Naive B cell (primary cell): ENCODE measurements at regions not wholly inside any gene's neighbourhood (a gene's known extent, or its start where the extent isn't known, plus 50 kb on each side); places are given as distances from the start of the nearest gene placed in this dataset.

Experiments
- ATAC-seq, 2 donors: fragments of 150-1000 bp; cut with Tn5 transposase; 2 replicates each; pipeline ENCODE4 v1.10.0; 2021; ENCODE audit warnings: low read depth in 2 of 2, mild to moderate bottlenecking in 2 of 2, moderate library complexity in 2 of 2
- DNase-seq: peaks from one replicate; pipeline ENCODE4 v3.0.0; 2022
- H3K27ac Mint-ChIP-seq, 6 donors: one replicate each; pipeline ENCODE4 v1.8.0; 2020 to 2022; ENCODE audit warnings: mild to moderate bottlenecking in 6 of 6, mixed read lengths in 6 of 6, moderate library complexity in 5 of 6, inconsistent platforms in 2 of 6
- H3K27me3 Mint-ChIP-seq, 3 donors: one replicate each; pipeline ENCODE4 v1.8.0; 2021 to 2022; ENCODE audit warnings: mixed read lengths in 3 of 3, mild to moderate bottlenecking in 1 of 3
- H3K36me3 Mint-ChIP-seq, 2 donors: one replicate each; pipeline ENCODE4 v1.8.0; 2020 to 2022; ENCODE audit warnings: mixed read lengths in 2 of 2, inconsistent platforms in 1 of 2, mild to moderate bottlenecking in 1 of 2
- H3K4me1 Mint-ChIP-seq, 3 donors: one replicate each; pipeline ENCODE4 v1.8.0; 2020 to 2022; ENCODE audit warnings: mixed read lengths in 3 of 3, inconsistent platforms in 1 of 3, mild to moderate bottlenecking in 1 of 3, moderate library complexity in 1 of 3
- H3K4me3 Mint-ChIP-seq, 8 donors: one replicate each; pipeline ENCODE4 v1.8.0; 2020 to 2022; ENCODE audit warnings: mild to moderate bottlenecking in 8 of 8, mixed read lengths in 8 of 8, moderate library complexity in 8 of 8, inconsistent platforms in 2 of 8
- H3K9me3 Mint-ChIP-seq, 7 donors: one replicate each; pipeline ENCODE4 v1.8.0; 2020 to 2022; ENCODE audit warnings: mixed read lengths in 7 of 7, mild to moderate bottlenecking in 5 of 7, inconsistent platforms in 2 of 7, moderate library complexity in 1 of 7

- no peak for ATAC-seq
- no peaks in the 10 kb centered on the region for H3K27me3 Mint-ChIP-seq
- no peaks in the 10 kb centered on the region for H3K36me3 Mint-ChIP-seq
- no peak overlapping the region for H3K4me3 Mint-ChIP-seq
- H3K4me1 Mint-ChIP-seq, result no peaks in the 10 kb centered on the region
- no peak for DNase-seq
- no peak overlapping the region for H3K27ac Mint-ChIP-seq
- H3K9me3 Mint-ChIP-seq, result peaks cover 0 to 6% (median 2%) of the 10 kb centered on the region in 7 donors
These were observed 1715.1 kb downstream of the PCDH7 start for GRCh38 chr4:32435308-32435707.

- H3K4me1 Mint-ChIP-seq, result no peaks in the 10 kb centered on the region
- ATAC-seq, result no peak
- H3K27ac Mint-ChIP-seq, result no peak overlapping the region
- no peaks in the 10 kb centered on the region for H3K36me3 Mint-ChIP-seq
- no peak overlapping the region for H3K4me3 Mint-ChIP-seq
- no peaks in the 10 kb centered on the region for H3K27me3 Mint-ChIP-seq
- H3K9me3 Mint-ChIP-seq, result peaks cover 0 to 3% (median 0%) of the 10 kb centered on the region in 7 donors
- no peak for DNase-seq
These were observed 1716.6 kb downstream of the PCDH7 start for GRCh38 chr4:32436816-32437215.

GRCh38 chr4:32440391-32440790 is 1720.2 kb downstream of the PCDH7 start:
- no peak overlapping the region for H3K27ac Mint-ChIP-seq
- ATAC-seq (no peak), DNase-seq (no peak)
- H3K4me1 Mint-ChIP-seq, result no peaks in the 10 kb centered on the region
- no peak overlapping the region for H3K4me3 Mint-ChIP-seq
- H3K27me3 Mint-ChIP-seq, result no peaks in the 10 kb centered on the region
- peaks cover 0 to 3% (median 0%) of the 10 kb centered on the region in 7 donors for H3K9me3 Mint-ChIP-seq
- H3K36me3 Mint-ChIP-seq, result no peaks in the 10 kb centered on the region

GRCh38 chr4:32454482-32454881 is 1734.3 kb downstream of the PCDH7 start:
- no peaks in the 10 kb centered on the region for H3K36me3 Mint-ChIP-seq
- no peak for DNase-seq
- ATAC-seq, result no peak
- H3K27me3 Mint-ChIP-seq, result no peaks in the 10 kb centered on the region
- no peak overlapping the region for H3K27ac Mint-ChIP-seq
- H3K4me1 Mint-ChIP-seq, result no peaks in the 10 kb centered on the region
- H3K4me3 Mint-ChIP-seq, result no peak overlapping the region
- peaks cover 0 to 3% (median 0%) of the 10 kb centered on the region in 7 donors for H3K9me3 Mint-ChIP-seq

GRCh38 chr4:32455231-32455630 is 1735.1 kb downstream of the PCDH7 start:
- DNase-seq (no peak), ATAC-seq (no peak)
- H3K4me1 Mint-ChIP-seq, result no peaks in the 10 kb centered on the region
- H3K9me3 Mint-ChIP-seq, result peaks cover 0 to 3% (median 0%) of the 10 kb centered on the region in 7 donors
- no peak overlapping the region for H3K27ac Mint-ChIP-seq
- H3K36me3 Mint-ChIP-seq, result no peaks in the 10 kb centered on the region
- H3K4me3 Mint-ChIP-seq, result no peak overlapping the region
- H3K27me3 Mint-ChIP-seq, result no peaks in the 10 kb centered on the region

DNA sequence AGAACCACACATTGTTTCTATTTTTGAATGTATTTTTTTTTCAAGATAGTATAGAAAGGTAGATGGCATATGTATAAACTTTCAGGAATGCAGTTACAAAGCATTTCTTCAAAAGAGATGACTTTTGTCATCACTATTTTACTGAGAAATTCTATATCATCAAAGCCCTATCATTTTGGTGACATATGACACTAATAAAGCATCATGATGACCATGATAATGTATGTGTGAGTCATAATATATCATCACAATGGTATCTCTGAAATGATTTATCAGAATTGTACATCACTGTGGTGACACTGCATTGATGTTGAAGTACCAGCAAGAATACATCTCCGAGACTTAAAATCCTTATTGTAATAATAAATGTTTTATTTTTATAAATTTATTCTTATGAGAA is 1740.8 kb downstream of the PCDH7 start:
- Mint-ChIP-seq H3K36me3 (no peaks in the 10 kb centered on the region), H3K4me3 (no peak overlapping the region), H3K4me1 (no peaks in the 10 kb centered on the region), H3K9me3 (peaks cover 0 to 3% (median 0%) of the 10 kb centered on the region in 7 donors), H3K27ac (no peak overlapping the region), H3K27me3 (no peaks in the 10 kb centered on the region)
- ATAC-seq, result no peak
- no peak for DNase-seq

DNA sequence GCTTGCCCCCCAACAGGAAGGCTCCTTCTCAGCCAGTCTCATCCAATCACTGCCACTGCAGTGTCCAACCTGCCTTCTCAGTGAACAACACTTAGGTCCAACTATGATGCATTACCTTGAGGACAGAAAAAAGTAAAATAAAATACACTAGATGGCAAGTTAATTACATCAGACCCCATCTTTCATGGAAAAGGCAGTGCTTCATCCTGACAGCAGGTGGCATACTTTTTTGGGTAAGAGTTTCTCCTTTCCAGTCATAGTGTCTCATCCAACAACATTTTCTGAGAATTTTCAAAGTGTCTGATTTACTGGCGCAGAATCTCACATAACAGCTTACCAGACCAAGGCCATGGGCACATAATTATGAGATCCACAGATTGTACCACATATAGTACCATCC is 1742.8 kb downstream of the PCDH7 start:
- peaks cover 0 to 1% (median 0%) of the 10 kb centered on the region in 7 donors for H3K9me3 Mint-ChIP-seq
- H3K27me3 Mint-ChIP-seq, result no peaks in the 10 kb centered on the region
- H3K36me3 Mint-ChIP-seq, result no peaks in the 10 kb centered on the region
- no peak overlapping the region for H3K27ac Mint-ChIP-seq
- no peaks in the 10 kb centered on the region for H3K4me1 Mint-ChIP-seq
- DNase-seq, result no peak
- no peak for ATAC-seq
- H3K4me3 Mint-ChIP-seq, result no peak overlapping the region

- no peaks in the 10 kb centered on the region for H3K36me3 Mint-ChIP-seq
- H3K9me3 Mint-ChIP-seq, result peaks cover 0 to 6% (median 0%) of the 10 kb centered on the region in 7 donors
- H3K4me1 Mint-ChIP-seq, result no peaks in the 10 kb centered on the region
- H3K27ac Mint-ChIP-seq, result no peak overlapping the region
- DNase-seq, result no peak
- ATAC-seq, result no peak
- H3K4me3 Mint-ChIP-seq, result no peak overlapping the region
- no peaks in the 10 kb centered on the region for H3K27me3 Mint-ChIP-seq
These were observed 1750.0 kb downstream of the PCDH7 start for GRCh38 chr4:32470087-32470585.

- Mint-ChIP-seq H3K27ac (no peak overlapping the region), H3K27me3 (no peaks in the 10 kb centered on the region), H3K4me3 (no peak overlapping the region), H3K9me3 (peaks cover 0 to 6% (median 0%) of the 10 kb centered on the region in 7 donors), H3K4me1 (no peaks in the 10 kb centered on the region), H3K36me3 (no peaks in the 10 kb centered on the region)
- DNase-seq, result no peak
- no peak for ATAC-seq
These were observed 1752.7 kb downstream of the PCDH7 start for GRCh38 chr4:32472918-32473317.

- no peak overlapping the region for H3K4me3 Mint-ChIP-seq
- H3K36me3 Mint-ChIP-seq, result no peaks in the 10 kb centered on the region
- peaks cover 0 to 6% (median 0%) of the 10 kb centered on the region in 7 donors for H3K9me3 Mint-ChIP-seq
- no peaks in the 10 kb centered on the region for H3K27me3 Mint-ChIP-seq
- H3K4me1 Mint-ChIP-seq, result no peaks in the 10 kb centered on the region
- no peak overlapping the region for H3K27ac Mint-ChIP-seq
- ATAC-seq, result no peak
- no peak for DNase-seq
These were observed 1755.5 kb downstream of the PCDH7 start for GRCh38 chr4:32475710-32476109.

GRCh38 chr4:32477518-32477917 is 1757.3 kb downstream of the PCDH7 start:
- no peak overlapping the region for H3K4me3 Mint-ChIP-seq
- no peaks in the 10 kb centered on the region for H3K27me3 Mint-ChIP-seq
- DNase-seq (no peak), ATAC-seq (no peak)
- H3K4me1 Mint-ChIP-seq, result no peaks in the 10 kb centered on the region
- H3K9me3 Mint-ChIP-seq, result peaks cover 0 to 6% (median under 1%) of the 10 kb centered on the region in 7 donors
- H3K36me3 Mint-ChIP-seq, result no peaks in the 10 kb centered on the region
- H3K27ac Mint-ChIP-seq, result no peak overlapping the region

DNA sequence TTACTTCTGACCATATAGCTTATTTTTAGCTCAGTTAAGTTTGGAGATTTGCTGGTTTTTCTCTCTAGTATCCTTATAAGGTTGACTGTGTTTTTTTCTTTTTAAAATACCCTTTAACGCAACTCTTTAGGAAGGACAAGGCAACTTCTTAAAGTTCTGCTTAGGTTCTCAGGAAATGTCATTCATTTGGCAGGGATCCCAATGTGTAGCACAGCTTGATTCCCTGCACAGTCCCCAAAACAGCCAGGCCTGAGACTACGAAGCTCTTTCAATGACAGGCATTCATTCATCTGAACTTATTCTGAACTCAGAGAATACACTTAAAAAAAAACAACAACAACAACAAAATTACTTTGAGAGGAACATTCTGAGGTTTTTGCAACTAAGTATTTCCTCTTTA is 1765.8 kb downstream of the PCDH7 start:
- Mint-ChIP-seq H3K4me1 (no peaks in the 10 kb centered on the region), H3K9me3 (peaks cover 0 to 5% (median 0%) of the 10 kb centered on the region in 7 donors), H3K27ac (no peak overlapping the region), H3K27me3 (no peaks in the 10 kb centered on the region), H3K4me3 (no peak overlapping the region), H3K36me3 (no peaks in the 10 kb centered on the region)
- ATAC-seq (no peak), DNase-seq (no peak)

DNA sequence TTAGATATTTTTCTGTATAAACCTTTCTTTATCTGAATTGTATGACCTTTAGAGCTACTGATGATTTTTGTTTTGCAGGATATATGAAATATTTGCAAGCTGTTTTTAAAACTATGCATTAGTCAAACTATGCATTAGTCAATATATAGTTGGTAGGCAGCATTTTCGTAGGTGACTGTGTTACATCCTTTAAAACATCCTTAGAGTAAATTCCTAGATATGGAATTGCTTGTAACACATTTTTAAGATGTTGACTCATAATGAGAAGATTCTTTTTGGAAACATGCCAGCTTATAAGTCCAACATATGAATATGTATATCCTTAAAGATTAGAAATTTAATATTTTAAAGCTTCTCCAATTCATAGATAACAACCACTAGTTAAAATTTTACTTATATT is 1768.5 kb downstream of the PCDH7 start:
- Mint-ChIP-seq H3K4me1 (no peaks in the 10 kb centered on the region), H3K9me3 (no peaks in the 10 kb centered on the region), H3K4me3 (no peak overlapping the region), H3K36me3 (no peaks in the 10 kb centered on the region), H3K27ac (no peak overlapping the region), H3K27me3 (no peaks in the 10 kb centered on the region)
- ATAC-seq (no peak), DNase-seq (no peak)

- H3K27me3 Mint-ChIP-seq, result peaks cover 0 to 3% (median 0%) of the 10 kb centered on the region in 3 donors
- H3K36me3 Mint-ChIP-seq, result no peaks in the 10 kb centered on the region
- no peak overlapping the region for H3K4me3 Mint-ChIP-seq
- H3K9me3 Mint-ChIP-seq, result peaks cover 0 to 4% (median 0%) of the 10 kb centered on the region in 7 donors
- no peaks in the 10 kb centered on the region for H3K4me1 Mint-ChIP-seq
- ATAC-seq (no peak), DNase-seq (no peak)
- no peak overlapping the region for H3K27ac Mint-ChIP-seq
These were observed 1779.0 kb downstream of the PCDH7 start for GRCh38 chr4:32499171-32499570.

DNA sequence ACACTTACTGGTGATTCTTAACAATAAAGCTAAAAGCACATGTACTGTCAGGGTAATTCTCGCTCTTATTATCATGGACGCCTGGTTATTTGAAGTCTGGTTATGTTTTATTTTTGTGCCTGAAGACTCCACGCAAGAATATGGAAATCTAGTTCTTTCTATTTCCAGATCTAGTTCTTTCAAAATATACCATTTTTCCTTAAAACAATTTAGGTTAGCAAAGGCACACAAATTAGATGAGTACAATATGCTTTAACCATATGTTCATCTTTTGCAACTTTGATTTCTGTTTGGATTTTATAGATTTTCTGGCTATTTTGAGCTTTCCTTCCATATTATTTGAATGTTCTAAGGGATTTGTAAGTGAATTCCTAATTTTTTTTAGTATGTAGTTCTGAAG is 1783.1 kb downstream of the PCDH7 start:
- DNase-seq (no peak), ATAC-seq (no peak)
- no peaks in the 10 kb centered on the region for H3K36me3 Mint-ChIP-seq
- H3K27ac Mint-ChIP-seq, result no peak overlapping the region
- H3K4me3 Mint-ChIP-seq, result no peak overlapping the region
- H3K27me3 Mint-ChIP-seq, result peaks cover 0 to 3% (median 0%) of the 10 kb centered on the region in 3 donors
- peaks cover 0 to 4% (median 2%) of the 10 kb centered on the region in 7 donors for H3K9me3 Mint-ChIP-seq
- no peaks in the 10 kb centered on the region for H3K4me1 Mint-ChIP-seq
